GM19452 (cell line): ENCODE measurements at regions not wholly inside any gene's neighbourhood (a gene's known extent, or its start where the extent isn't known, plus 50 kb on each side); places are given as distances from the start of the nearest gene placed in this dataset.
"Not testable (repeated sequence)": the region's sequence is repeated elsewhere in the genome, so short reads cannot be mapped to it uniquely, and the experiment has no call there.

Source experiments
- ATAC-seq: cut with Tn5 transposase; IDR thresholded peaks from one replicate; pipeline ENCODE4 v1.9.1; 2021; ENCODE audit not compliant: unreplicated experiment

DNA sequence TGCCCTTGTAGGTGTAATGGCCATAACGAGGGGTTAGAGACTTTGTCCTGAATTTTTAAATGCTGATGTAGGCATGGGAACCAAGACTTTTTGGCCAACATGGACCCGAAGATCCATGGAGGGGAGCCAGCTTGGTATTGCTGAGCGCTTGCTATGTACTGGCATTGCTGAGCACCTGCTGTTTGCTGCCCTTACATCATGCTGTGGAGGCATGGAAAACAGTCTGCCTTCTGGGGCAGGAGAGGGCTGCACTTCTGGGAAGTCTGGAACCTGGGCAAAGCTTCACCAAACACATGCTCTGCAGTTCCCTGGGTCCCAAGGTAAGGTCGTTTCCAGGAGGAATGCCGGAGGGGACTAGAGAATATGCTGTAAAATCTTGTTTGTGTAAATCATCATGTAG, 86.3 kb upstream of the CNIH3 start:
- ATAC-seq: no peak

DNA sequence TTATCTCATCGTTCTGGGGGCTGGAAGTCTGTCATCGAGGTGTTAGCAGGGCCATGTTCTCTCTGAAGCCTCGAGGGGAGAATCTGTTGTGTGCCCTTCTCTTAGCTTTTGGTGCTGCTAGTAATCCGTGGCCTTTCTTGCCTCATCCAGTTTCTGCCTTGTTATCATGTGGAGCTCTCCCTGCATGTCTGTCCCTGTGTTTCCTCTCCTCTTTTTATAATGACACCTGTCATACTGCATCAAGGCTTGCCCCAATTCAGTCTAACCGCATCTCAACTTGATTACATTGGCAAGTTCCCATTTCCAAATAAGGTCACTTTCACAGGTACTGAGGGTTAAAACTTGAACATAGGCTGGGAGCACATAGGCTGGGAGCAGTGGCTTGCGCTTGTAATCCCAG, 82.6 kb upstream of the CNIH3 start:
- no peak for ATAC-seq

DNA sequence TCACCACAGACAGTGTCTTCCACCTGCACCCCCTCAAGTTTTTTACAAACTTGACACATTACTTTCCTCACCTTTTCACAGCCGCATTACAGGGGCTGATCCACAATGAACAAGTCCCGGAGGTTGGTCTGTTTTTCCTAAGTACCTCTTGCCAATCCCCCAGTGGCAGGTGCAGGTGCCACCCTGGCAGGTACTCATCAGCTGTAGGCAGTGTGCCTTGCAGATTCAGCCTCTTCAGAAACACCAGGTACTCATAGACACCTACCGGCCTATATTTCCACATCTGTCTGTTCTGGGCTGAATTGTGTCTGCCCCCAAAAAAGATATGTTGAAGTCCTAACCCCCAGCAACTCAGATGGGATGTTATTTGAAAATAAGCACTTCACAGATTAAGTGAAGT, 81.4 kb upstream of the CNIH3 start:
- ATAC-seq: no peak

DNA sequence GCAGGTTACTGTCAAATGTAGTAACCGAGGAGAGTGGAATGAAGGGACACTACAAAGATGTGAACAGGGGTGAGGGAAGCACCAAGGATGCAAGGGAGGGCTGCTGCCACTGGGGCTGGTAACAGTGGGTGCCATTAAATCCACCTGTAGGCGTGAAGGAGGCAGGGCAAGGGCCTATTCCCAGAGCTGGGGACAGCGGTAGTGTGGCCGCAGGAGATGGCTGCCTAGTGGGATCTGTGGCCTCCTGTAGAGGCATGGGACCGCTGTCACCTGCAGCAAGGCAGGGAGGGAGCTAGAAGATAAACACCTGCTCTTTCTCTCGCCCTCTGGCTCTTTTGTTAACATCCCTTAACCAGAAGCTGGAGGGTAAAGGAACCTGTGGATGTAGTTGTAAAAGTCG, 80.5 kb upstream of the CNIH3 start:
- no peak for ATAC-seq

DNA sequence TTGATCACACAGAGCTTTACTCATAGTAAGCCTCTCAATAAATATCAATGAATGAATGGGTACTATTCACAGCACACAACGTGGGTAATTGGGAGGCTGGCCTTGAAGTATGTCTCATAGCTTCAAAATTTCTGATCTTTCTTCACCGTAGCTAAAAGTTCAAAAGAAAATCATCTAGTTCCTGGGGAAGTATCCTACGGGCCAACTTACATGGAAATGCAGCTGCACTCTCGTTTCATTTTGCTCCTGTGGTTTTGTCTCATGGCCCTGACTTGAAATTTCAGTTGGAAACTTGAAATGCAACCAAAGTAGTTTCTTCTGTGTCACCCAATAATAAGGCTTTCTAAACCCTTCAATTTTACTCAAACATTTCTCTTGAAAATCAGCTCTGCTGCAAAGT, 76.1 kb upstream of the CNIH3 start:
- ATAC-seq: no peak

DNA sequence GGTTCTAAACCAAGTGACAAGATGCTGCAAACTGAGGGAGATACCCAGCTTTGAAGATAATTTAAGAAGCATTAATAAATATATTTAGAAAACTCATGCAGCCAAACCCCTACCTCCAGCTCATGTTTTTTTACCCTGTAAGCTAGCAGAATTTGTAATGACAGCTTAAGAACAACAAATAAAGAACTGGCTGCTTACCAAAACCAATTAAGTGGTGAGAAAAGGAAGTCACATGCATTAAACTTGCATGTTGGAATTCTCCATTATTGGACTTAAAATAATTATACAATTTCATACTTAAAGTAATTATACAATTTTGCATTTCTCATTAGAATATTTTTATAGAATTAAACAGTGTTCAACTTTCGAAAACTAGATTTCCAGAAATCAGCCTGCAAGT, 75.6 kb upstream of the CNIH3 start:
- ATAC-seq: no peak

DNA sequence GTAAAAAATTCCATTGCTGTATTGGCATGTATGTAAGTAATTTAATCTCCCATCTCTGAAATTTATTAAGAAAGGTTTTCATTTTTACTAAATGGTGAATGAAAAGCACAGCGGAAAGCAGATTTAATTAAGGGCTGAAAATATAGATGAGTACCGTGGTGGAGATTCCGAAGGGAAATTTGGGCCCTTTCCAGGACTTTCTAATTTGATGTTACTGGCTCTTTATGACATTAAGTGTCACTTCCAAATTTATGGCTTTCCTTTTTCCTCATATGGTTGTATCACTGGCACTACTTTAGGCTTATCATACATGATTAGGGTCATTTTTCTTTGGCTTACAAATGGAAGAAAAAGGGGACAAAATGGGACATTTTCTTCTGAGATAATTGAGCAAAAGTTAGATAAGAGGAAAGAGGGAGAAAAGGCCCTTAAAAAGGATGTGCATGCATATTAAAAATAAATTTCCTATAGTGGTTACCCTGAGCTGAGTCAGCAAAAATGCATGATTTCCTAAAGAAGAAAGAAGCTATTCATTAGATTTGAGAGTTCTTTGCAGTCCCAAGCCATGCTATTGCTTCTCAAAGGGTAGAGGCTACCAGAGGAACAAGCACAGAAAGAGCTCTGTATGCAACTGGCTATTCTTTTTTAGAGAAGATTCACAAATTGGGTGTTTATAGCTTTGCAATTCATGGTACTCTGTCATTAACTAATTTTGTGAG, 74.9 kb upstream of the CNIH3 start:
- no peak for ATAC-seq

DNA sequence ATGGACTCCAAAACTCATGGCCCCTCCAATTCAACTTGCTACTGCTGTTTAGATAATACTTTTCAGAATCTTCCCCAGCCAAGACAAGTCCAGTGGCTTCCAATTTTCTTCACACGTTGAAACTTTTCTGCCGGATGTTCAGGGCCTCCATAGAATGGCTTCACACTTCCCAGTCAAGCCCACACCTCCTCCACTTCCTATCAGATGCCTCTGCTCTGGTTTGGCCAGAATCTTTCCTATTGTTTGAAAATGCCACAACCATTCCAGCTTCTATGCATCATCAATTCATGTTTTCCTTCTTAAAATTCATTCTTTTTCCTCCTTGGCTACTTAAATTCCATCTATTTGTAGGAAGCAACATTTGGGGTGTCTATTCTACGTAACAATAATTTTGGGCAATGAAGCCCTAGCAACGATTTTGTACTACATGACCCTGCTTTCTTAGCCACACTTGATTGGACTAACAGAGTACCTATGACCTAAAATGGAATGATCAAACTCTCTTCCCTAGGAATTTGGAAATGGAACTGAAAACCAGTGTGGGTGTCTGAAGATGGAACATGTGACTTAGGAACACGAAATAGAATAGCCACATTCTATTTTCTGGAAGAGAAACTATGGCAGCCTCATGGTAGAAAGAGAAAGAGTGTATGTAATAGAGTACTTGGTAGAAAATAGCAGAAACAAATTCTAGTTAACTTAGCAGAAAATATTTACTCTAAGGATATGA, 74.1 kb upstream of the CNIH3 start:
- no peak for ATAC-seq

DNA sequence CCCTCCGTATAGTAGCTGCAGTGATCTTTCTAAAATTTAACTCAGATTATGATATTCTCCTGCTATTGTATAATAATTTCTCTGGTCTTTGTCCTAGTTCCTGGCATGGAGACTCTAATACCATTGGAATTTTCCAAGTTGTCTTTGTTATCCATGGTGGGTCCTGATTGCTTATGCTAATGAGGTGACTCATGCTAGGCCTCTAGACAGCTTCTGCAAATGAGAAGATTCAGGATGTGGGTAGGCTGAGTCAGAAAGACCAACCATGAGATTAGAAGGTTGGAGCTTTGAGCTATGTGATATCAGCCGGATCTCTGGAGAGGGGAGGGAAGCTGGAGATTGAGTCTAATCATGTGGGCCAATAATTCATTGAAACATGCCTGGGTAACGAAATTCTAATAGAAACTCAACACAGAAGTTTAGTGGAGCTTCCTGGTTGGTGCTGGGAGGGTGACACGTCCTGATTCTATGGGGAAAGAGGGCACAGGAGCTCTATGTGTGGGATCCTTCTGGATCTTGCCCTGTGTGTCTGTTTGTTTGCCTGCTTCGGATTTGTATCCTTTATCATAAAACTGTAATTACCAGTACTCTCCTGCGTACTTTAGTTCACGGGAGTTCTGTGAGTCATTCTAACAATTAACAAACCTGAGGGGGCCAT, 73.2 kb upstream of the CNIH3 start:
- no peak for ATAC-seq

DNA sequence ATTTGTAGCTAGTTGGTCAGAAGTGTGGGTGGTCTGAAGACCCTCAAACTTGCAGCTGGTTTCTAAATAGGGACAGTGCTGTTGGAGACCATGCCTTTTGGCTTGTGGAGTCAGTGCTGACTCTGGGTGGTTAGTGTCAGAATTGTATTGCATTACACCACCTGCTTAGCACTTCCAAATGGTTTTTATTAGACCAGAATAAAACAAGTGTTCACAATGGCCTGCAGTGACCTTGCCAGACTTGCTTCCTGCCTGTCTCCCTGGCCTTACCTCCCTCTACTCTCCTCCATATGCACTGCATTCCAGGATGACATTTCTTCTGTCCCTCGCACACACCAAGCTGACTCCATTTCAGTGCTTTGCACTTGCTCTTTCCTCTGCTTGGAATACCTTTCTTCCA, 72.7 kb upstream of the CNIH3 start:
- ATAC-seq: no peak

DNA sequence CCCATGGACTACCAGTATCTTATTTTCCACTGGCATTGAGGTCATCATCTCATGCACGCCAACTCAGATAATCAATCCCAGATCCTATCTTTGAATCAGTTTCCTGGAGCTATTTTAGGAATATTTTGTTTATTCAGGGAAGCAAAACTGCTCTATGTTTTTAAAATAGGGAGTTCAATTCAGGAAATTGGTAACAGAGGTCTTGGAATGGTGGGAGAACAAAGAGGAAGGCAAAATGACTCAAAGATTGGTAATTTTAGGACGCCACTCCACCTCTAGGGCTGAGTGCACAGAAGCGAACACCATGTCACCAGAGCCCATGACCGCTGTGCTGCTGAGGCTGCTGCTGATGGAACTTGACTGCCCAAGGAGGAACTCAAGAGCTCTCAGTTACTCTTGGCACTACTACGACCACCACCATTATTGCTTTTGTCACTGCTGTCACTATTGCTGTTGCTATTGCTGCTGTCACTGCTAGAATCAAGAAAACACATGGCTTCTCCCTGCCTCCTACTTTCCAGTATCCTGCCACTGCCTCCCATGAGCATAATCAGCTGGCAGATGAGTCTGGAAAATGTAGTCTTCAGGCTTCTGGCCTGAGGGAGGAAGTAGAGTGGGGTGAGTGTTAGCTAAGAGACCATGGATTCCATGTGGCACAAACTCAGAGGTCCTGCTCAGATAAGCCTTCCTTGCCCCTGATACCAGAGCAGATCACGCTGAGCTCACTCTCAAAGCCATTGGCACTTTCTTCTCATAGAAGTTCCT, 71.6 kb upstream of the CNIH3 start:
- ATAC-seq: no peak

DNA sequence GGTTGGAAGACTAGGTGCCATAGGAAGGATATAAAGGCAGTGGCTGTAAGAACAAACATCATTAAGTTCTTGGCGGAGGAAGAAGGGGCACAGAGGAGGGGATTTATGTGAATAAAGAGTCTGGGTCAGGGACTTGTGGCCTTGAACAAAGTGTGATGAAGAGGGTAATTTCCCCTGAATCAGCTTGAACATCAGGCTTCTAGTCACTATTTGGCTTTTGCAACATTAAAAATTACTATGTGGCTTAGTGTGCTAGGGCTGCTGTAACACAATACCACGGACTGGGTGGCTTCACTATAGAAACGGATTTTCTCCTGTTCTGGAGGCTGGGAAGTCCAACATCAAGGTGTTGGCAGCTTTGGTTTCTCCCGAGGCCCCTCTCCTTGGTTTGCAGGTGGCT, 70.5 kb upstream of the CNIH3 start:
- no peak for ATAC-seq

DNA sequence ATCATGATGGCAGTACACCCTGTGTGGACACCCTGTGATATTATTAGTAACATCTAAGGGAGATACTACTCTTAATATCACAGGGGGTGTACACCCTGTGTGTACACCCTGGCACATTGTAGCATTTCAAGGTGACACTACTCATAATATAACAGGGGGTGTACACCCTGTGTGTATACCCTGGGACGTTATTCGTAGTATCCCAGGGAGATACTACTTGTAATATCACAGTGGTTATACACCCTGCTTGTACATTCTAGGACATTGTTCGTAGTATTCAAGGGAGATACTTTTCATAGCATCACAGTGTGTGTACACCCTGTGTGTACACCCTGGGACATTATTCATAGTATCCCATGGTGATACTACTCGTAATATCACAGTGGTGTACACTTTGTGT, 67.4 kb upstream of the CNIH3 start:
- no peak for ATAC-seq

DNA sequence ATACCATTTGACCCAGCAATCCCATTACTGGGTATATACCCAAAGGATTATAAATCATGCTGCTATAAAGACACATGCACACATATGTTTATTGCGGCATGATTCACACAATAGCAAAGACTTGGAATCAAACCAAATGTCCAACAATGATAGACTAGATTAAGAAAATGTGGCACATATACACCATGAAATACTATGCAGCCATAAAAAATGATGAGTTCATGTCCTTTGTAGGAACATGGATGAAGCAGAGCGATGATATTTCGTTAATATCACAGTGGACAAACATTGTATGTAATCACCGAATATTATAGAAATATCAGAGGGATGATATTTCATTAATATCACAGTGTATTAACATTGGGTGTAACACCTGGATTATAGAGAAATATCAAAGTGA, 64.9 kb upstream of the CNIH3 start:
- not testable (repeated sequence) for ATAC-seq

DNA sequence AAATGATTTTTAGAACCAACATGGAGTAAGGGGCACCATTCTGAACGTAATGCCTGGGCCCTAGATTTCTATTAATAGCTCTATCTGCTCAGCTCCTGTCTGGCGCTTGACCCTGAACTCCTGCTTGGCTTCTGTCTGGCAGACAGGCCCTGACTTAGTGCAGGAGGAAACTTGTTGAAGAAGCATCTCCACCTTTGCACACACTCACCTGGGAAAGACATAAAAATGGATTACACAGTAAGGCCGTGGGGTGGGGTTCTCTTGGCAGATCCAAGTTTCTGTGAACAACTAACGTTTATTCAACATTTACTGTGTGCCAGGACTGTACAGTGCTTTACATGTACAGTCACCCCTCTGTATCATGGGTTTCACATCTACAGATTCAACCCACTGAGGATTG, 62.1 kb upstream of the CNIH3 start:
- ATAC-seq: no peak

DNA sequence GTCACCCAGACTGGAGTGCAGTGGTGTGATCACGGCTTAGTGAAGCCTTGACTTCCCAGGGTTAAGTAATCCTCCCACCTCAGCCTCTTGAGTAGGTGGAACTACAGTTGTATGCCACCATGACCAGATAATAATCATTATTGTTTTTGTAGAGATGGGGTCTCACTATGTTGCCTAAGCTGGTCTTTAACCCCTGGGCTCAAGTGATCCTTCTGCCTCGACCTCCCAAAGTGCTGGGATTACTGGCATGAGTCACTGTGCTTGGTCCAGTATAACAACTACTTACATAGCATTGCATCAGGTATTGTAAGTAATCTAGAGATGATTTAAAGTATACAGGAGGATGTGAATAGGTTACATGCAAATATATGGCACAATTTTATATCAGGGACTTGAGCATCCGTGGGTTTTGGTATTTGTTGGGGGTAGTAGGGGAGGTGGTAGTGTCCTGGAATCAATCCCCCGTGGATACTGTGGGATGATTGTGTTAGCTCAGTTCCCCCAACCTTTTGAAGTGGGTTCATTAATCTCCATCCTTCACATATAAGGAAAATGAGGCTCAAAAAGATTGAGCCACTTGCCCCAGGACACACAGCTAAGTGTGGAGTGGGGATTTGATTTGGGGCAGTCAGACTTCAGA, 61.4 kb upstream of the CNIH3 start:
- no peak for ATAC-seq

DNA sequence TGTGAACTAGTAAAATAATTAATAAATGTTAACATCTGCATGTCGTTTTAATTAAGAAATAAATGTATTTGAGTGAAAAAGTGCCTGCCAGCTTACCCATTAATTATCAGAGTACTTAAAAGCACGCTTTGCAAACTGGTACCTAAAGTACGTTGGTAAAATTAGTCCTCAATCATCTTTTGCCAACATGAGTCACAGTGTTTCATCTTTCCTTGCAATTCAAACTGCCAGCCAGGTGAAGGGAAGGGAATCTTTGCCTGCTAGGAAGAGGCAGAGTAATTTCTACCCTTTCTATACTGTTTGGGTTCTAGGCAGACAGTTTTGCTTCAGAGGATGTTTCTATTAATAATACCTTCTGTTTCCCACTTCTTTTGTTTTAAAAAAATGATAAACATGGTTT, 57.2 kb upstream of the CNIH3 start:
- ATAC-seq: no peak

DNA sequence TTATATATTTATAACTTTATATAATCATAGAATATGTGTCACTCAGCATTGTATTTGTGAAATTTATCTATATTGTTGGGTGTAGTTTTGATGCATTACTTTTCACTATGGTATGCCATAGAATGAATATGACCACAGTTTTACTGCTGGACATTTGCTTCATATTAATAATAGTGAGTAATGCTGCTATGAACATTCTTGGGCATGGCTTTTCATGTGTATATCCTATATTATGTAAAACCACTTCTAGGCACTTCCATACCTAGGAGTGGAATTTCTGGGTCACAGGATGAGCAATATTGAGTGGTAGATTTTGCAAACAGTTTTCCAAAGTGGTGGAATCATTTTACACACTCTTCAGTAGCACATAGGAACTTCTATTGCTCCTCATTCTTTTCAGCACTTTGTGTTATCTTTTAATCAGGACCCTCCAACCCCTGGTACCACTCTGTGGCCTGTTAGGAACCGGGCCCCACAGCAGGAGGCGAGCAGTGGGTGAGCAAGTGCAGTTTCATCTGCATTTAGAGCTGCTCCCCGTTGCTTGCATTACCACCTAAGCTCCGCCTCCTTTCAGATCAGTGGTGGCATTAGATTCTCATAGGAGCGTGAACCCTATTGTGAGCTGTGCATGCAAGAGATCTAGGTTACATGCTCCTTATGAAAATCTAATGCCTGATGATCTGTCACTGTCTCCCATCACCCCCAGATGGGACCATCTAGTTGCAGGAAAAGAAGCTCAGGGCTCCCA, 56.0 kb upstream of the CNIH3 start:
- no peak for ATAC-seq

DNA sequence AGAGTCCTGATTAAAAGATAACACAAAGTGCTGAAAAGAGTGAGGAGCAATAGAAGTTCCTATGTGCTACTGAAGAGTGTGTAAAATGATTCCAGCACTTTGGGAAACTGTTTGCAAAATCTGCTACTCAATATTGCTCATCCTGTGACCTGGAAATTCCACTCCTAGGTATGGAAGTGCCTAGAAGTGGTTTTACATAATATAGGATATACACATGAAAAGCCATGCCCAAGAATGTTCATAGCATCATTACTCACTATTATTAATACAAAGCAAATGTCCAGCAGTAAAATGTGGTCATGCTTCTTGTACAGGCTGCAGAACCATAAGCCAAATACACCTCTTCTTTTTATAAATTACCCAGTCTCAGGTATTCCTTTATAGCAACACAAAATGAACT, 53.2 kb upstream of the CNIH3 start:
- ATAC-seq: not testable (repeated sequence)

DNA sequence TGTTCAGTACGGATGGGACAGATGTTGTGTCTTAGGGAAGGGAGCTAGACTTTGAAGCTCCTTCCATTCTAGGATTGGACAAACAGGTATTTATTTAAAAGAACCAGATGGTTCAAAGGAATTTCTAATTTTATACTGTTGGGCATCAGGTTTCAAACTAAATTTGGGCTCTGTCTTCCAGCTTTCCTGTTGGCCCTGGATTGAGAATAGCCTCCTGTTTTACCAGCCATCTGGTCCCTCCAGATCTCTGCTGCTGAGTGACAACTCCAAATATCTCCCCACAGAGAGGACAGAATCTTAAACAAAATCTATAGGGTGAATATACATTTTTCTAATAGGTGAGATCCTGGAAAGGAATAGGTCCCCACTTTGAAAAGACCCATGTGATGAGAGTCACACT, 52.5 kb upstream of the CNIH3 start:
- no peak for ATAC-seq
